Erythroblast (primary cell): ENCODE measurements at regions not wholly inside any gene's neighbourhood (a gene's known extent, or its start where the extent isn't known, plus 50 kb on each side); places are given as distances from the start of the nearest gene placed in this dataset.

ENCODE experiments used
- GATA1 ChIP-seq: IDR thresholded peaks from 2 replicates; pipeline ENCODE4 v1.6.1; 2011; ENCODE audit warnings: low read depth, mild to moderate bottlenecking, control low read depth, low read length, moderate library complexity
- POLR2A ChIP-seq: IDR thresholded peaks from 2 replicates; pipeline ENCODE4 v1.6.1; 2011; ENCODE audit warnings: mild to moderate bottlenecking, low read length

GRCh38 chr11:24108609-24109008, 388.2 kb upstream of the LUZP2 start:
- no peak for TF ChIP-seq POLR2A
- no peak for TF ChIP-seq GATA1
